Right hindlimb (tissue), 1 donor: ENCODE measurements at regions not wholly inside any gene's neighbourhood (a gene's known extent, or its start where the extent isn't known, plus 50 kb on each side); places are given as distances from the start of the nearest gene placed in this dataset.

ENCODE experiments used
- DNase-seq: peaks from one replicate; pipeline ENCODE4 v3.0.0-alpha.2; 2018

DNA sequence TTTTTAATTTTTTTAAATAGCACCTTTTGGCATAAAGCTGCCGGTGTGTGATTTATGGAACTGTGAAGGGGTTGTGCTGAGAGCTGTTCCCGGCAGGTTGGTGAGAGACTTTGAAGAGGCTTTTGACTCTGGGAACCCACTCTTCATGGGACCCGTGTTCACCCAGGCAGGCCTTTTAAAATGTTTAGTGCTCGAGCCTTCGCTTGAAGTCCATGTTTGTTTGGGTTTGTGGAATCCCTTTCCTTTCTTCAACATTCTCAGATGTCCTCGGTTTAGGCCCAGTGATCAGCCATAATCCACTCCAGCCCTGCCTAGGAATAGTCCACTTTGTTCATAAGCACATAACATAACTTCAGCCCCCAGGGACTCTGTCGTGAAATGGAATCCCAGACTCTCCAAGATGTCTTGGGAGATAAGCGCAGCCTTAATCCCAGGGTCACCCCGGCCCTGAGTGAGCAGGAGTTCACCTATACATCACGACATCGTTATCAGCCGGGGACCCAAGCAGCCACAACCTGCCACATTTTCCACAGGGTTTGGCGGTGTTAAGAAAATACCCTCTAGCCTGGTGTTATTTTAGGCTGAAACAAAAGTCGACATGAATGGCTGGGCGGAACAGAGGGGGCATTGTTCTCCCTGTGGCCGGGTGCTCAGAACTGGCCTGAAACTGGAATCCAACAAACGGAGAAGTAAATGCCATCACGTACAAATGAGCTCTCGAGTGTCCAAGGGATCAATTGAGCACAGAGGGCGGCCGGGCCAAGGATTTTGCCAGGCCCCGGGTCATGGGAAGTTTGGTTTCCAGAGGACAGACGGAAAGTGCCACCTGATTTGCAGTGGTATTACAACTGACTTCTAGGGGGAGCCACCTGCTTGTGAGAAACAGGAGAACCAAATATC, 145.7 kb upstream of the IRX3 start:
- DNase-seq = peak; percentile 60

- no peak for DNase-seq
These were observed 144.7 kb upstream of the IRX3 start for GRCh38 chr16:54431041-54431996.

DNA sequence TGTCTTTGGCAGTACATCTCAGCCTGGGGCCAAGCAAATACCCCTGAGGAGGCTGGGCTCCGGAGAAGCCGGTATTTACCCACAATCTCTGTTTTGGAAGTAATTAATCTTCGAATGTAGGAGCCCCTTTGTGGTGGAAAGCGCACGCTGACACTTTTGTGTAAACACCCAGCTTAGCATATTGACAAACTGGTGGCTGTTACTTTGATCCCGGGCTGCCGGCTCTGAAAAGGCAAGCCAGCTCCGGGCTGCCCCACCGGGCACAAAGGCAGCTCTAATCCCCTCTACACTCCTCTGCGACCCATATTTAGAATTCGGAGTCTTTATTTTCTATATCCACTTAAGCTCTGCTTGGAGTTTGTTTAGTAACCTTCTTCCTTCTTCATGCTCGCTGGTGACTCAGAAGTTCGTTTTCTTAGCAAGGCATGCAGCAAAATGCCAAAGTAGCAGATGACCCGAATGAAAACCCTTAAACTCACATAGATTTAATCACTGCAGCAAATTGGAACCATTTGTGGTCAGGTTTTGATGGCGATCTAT, 144.0 kb upstream of the IRX3 start:
- DNase-seq = no peak

GRCh38 chr16:54429029-54429428, 142.4 kb upstream of the IRX3 start:
- DNase-seq = no peak

GRCh38 chr16:54426553-54426849, 139.9 kb upstream of the IRX3 start:
- no peak for DNase-seq

- no peak for DNase-seq
These were observed 139.3 kb upstream of the IRX3 start for GRCh38 chr16:54425681-54426552.

DNA sequence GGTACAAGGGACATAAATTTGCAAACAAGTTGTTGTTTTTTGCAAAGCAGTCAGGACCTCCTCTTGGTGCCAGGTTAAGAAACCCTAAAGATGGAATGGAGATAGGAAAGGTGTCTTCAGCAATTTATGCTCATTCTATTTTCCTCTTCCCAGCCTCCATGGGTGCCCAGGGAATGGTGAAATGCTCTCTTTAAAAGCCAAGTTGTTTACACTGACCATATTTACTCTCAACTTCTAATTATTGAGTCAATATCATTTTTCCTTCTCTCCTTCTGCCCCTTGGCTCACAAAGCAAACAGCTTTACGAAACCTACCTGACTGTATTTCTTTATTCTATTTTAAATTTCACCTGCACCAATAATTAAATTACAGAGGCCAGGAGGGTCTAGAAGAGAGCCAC, 138.5 kb upstream of the IRX3 start:
- no peak for DNase-seq

DNA sequence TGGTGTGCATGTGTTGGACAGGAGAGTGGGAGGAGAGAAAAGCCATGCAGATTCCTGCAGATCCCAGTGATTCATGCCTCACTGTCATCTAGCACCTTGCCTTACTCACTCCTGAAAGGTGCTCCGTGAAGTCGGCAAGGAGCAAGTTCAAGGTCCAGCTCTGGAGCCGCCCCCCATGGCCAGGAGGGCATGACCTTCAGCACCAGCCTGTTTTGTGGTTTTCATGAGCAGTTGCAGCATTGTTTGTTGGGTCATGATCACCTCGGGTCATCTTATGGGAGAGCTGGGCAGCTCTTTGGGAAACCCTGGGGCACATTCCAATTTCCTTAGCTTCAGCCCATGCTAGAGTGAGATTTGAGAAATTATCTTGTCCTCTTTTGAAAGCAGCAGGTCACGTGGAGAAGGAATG, 137.5 kb upstream of the IRX3 start:
- no peak for DNase-seq

GRCh38 chr16:54422569-54422978, 136.0 kb upstream of the IRX3 start:
- DNase-seq = no peak

DNA sequence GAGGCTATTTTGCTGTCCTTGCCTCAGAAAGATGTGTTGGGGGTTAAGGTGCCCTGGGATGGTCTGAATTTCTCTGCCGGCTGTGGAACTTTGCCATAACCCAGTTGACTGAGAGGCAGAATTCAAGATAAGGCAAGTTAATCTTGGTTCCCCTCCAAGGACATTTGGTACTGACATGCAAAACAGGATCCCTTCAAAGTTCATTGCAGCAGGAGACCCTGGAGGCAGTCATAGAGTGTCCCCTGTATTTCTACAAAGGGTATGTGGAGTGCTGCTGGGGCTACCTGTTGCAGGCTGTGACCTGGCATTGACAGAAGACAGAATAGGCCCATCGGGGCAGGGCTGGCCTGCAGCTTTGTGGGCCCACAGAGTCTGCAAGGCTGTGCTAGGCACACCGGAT, 135.6 kb upstream of the IRX3 start:
- DNase-seq = no peak

GRCh38 chr16:54421220-54421619, 134.6 kb upstream of the IRX3 start:
- no peak for DNase-seq

GRCh38 chr16:54418903-54419302, 132.3 kb upstream of the IRX3 start:
- DNase-seq = no peak

GRCh38 chr16:54417384-54417783, 130.8 kb upstream of the IRX3 start:
- no peak for DNase-seq

- DNase-seq = no peak
These were observed 128.1 kb upstream of the IRX3 start for GRCh38 chr16:54414671-54415070.

- DNase-seq = no peak
These were observed 126.3 kb upstream of the IRX3 start for GRCh38 chr16:54412777-54413455.

GRCh38 chr16:54412037-54412436, 125.5 kb upstream of the IRX3 start:
- no peak for DNase-seq

DNA sequence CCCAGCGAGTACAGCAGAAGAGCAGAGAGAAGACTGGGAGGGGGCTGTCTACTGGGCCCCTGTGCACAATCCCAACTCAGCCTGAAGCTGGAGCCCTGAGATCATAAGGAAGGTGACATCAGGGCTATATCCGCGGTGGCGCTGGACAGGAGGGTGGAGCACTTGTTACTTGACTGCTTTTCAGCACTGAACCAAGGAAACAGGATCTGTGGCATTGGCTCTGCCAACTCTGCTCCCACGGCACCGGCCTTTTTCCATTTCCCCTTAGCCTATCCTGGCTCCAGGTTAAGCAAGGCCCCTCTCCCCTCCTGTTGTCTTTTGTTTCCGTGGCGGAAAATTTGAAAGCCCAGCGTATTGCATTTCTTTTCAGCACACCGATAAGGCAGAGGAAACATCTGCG, 125.0 kb upstream of the IRX3 start:
- DNase-seq = peak; percentile 46

GRCh38 chr16:54409982-54410381, 123.4 kb upstream of the IRX3 start:
- DNase-seq = no peak

- DNase-seq = peak; percentile 44
These were observed 121.0 kb upstream of the IRX3 start for GRCh38 chr16:54407596-54407995.

- DNase-seq = no peak
These were observed 118.9 kb upstream of the IRX3 start for GRCh38 chr16:54405478-54405877.

DNA sequence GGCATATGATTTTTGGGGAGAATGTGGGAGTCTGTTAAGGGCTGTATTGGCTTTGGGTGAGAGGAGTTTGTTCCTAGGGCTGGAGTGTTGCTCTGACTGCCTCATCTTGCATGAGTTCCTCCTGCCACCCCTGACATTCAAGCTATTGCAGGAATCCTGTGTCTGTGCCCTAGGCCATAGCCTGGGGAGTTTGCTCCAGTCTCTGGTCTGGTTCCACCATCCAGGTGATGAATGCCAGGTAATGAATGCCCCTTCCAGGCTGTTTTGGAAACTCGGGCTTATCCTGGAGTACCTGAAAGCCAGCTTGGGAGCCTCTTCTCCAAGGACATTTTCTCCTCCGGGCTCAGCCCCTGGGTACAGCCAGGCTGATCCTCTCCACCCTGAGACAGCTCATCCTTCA, 117.0 kb upstream of the IRX3 start:
- DNase-seq = no peak

DNA sequence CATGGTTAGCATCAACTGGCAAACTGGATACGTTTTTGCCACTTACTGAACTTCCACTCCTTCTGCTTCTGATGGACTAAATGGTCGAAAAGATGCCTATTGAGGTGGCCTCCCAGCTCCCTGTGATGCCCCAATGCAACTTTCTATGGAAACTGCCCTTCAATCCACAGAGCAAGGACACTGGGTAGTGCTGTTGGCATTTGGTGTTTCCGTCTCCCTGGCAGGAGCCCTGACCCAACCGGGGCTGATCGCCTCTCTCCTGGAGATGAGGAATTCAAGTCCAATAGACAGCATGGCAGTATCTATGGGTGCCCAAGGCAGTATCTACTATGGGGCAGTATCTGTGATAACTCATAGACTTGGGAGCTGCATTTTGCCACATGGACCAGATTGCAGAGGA, 116.3 kb upstream of the IRX3 start:
- DNase-seq = no peak
